GM23338 (cell line): ENCODE measurements at regions not wholly inside any gene's neighbourhood (a gene's known extent, or its start where the extent isn't known, plus 50 kb on each side); places are given as distances from the start of the nearest gene placed in this dataset.
A peak's percentile ranks its signal among the peaks of the same experiment; 100 is the strongest.

Source experiments
- ATAC-seq: fragments of 200-7000 bp; cut with Tn5 transposase; 3 replicates; pipeline ENCODE4 v1.9.1; 2020
- DNase-seq: peaks from one replicate; pipeline ENCODE4 v3.0.0-alpha.2; 2015; ENCODE audit warnings: low spot score
- H2AFZ ChIP-seq: fragments of 200-600 bp; sonication (generic); 2 replicates; pipeline ENCODE4 v1.8.0; 2016; ENCODE audit warnings: antibody characterized with exemption, mild to moderate bottlenecking, moderate library complexity
- H3F3A ChIP-seq: fragments of 200-600 bp; sonication (generic); replicated peaks from 2 replicates; pipeline ENCODE4 v1.8.0; 2017; ENCODE audit warnings: antibody characterized with exemption, mixed run types, low read depth
- H3K27ac ChIP-seq: fragments of 200-600 bp; sonication (generic); 2 replicates; pipeline ENCODE4 v1.6.1; 2016; ENCODE audit warnings: low read depth
- H3K27me3 ChIP-seq: fragments of 200-600 bp; sonication (generic); 2 replicates; pipeline ENCODE4 v1.8.0; 2016; ENCODE audit warnings: mild to moderate bottlenecking, mixed run types, moderate library complexity; ENCODE audit not compliant: insufficient read depth
- H3K36me3 ChIP-seq: fragments of 200-600 bp; sonication (generic); 2 replicates; pipeline ENCODE4 v1.8.0; 2016; ENCODE audit warnings: mild to moderate bottlenecking; ENCODE audit not compliant: insufficient read depth
- H3K4me1 ChIP-seq: fragments of 200-600 bp; sonication (generic); 2 replicates; pipeline ENCODE4 v1.8.0; 2016; ENCODE audit warnings: mild to moderate bottlenecking, moderate library complexity; ENCODE audit not compliant: insufficient read depth
- H3K4me2 ChIP-seq: fragments of 200-600 bp; sonication (generic); 2 replicates; pipeline ENCODE4 v1.7.1; 2017; ENCODE audit warnings: mixed run types
- H3K4me3 ChIP-seq: fragments of 200-600 bp; sonication (generic); 2 replicates; pipeline ENCODE4 v1.6.1; 2016; ENCODE audit warnings: mixed run types
- H3K79me2 ChIP-seq: fragments of 200-600 bp; sonication (generic); replicated peaks from 2 replicates; pipeline ENCODE4 v1.8.0; 2017; ENCODE audit warnings: mild to moderate bottlenecking; ENCODE audit not compliant: insufficient read depth
- H3K9me2 ChIP-seq: fragments of 200-600 bp; sonication (generic); 2 replicates; pipeline ENCODE4 v1.8.0; 2017; ENCODE audit not compliant: insufficient read depth
- H4K20me1 ChIP-seq: fragments of 200-600 bp; sonication (generic); replicated peaks from 2 replicates; pipeline ENCODE4 v1.8.0; 2017; ENCODE audit warnings: mild to moderate bottlenecking; ENCODE audit not compliant: insufficient read depth
- H3K27ac Mint-ChIP-seq: 2 replicates; pipeline ENCODE4 v1.8.0; 2020; ENCODE audit warnings: inconsistent platforms, mild to moderate bottlenecking, moderate library complexity, mixed read lengths
- H3K27me3 Mint-ChIP-seq: 3 replicates; pipeline ENCODE4 v1.8.0; 2022; ENCODE audit warnings: low read depth, mild to moderate bottlenecking, moderate library complexity, mixed read lengths, inconsistent platforms; ENCODE audit not compliant: insufficient read depth, poor library complexity
- H3K36me3 Mint-ChIP-seq: 3 replicates; pipeline ENCODE4 v1.8.0; 2021; ENCODE audit warnings: low read depth, mild to moderate bottlenecking, inconsistent platforms, moderate library complexity, mixed read lengths
- H3K4me1 Mint-ChIP-seq: 3 replicates; pipeline ENCODE4 v1.8.0; 2020; ENCODE audit warnings: mild to moderate bottlenecking, inconsistent platforms, mixed read lengths
- H3K4me3 Mint-ChIP-seq: 3 replicates; pipeline ENCODE4 v1.8.0; 2021; ENCODE audit warnings: moderate library complexity, mild to moderate bottlenecking, inconsistent platforms, mixed read lengths
- H3K9me3 Mint-ChIP-seq: 3 replicates; pipeline ENCODE4 v1.8.0; 2020; ENCODE audit warnings: moderate library complexity, mild to moderate bottlenecking, inconsistent platforms, mixed read lengths
- CREB1 ChIP-seq: fragments of 250-450 bp; sonication (Bioruptor Pico); IDR thresholded peaks from 2 replicates; pipeline ENCODE4 v1.5.0; 2020; ENCODE audit warnings: low read depth, mild to moderate bottlenecking, moderate library complexity
- CTCF ChIP-seq, 2 experiments: fragments of 200-600 bp in 1 of 2; sonication (generic) in 1 of 2; conservative IDR thresholded peaks; 2 replicates each; pipeline versions ENCODE4 v1.5.1 to v1.6.1; 2016 to 2017; ENCODE audit warnings: antibody characterized with exemption in 2 of 2, low read depth in 2 of 2, mild to moderate bottlenecking in 2 of 2, moderate library complexity in 1 of 2
- EZH2 ChIP-seq: fragments of 200-600 bp; sonication (generic); IDR thresholded peaks from one replicate; pipeline ENCODE4 v1.8.0; 2017; ENCODE audit warnings: antibody characterized with exemption, mild to moderate bottlenecking, low read depth; ENCODE audit not compliant: unreplicated experiment
- EZH2phosphoT487 ChIP-seq: fragments of 200-600 bp; sonication (generic); IDR thresholded peaks from one replicate; pipeline ENCODE4 v1.8.1; 2018; ENCODE audit warnings: antibody characterized with exemption; ENCODE audit not compliant: unreplicated experiment
- JUNB ChIP-seq: IDR thresholded peaks from one replicate; pipeline ENCODE4 v1.6.1; 2016; ENCODE audit warnings: antibody characterized with exemption; ENCODE audit not compliant: unreplicated experiment
- NANOG ChIP-seq: IDR thresholded peaks from 2 replicates; pipeline ENCODE4 v1.6.1; 2016; ENCODE audit warnings: antibody characterized with exemption, borderline replicate concordance
- POLR2AphosphoS5 ChIP-seq: IDR thresholded peaks from 2 replicates; pipeline ENCODE4 v1.6.1; 2016; ENCODE audit warnings: antibody characterized with exemption, low read depth
- STAT1 ChIP-seq: IDR thresholded peaks from one replicate; pipeline ENCODE4 v1.6.1; 2016; ENCODE audit warnings: antibody characterized with exemption; ENCODE audit not compliant: unreplicated experiment
- ZNF114 ChIP-seq: fragments of 250-450 bp; sonication (Bioruptor Pico); IDR thresholded peaks from 2 replicates; pipeline ENCODE4 v1.5.0; 2020; ENCODE audit warnings: mild to moderate bottlenecking, moderate library complexity
- ZNF331 ChIP-seq: fragments of 250-450 bp; sonication (Bioruptor Pico); IDR thresholded peaks from 2 replicates; pipeline ENCODE4 v1.5.0; 2020; ENCODE audit warnings: low read depth, mild to moderate bottlenecking, moderate library complexity
- TF ChIP-seq, protein P1 (sequence below): IDR thresholded peaks from 2 replicates; pipeline ENCODE4 v1.6.1; 2016; ENCODE audit warnings: antibody characterized with exemption
- TF ChIP-seq, protein P2 (sequence below): fragments of 250-450 bp; sonication (Bioruptor Pico); IDR thresholded peaks from 2 replicates; pipeline ENCODE4 v1.5.0; 2020; ENCODE audit warnings: mild to moderate bottlenecking, moderate library complexity
- TF ChIP-seq, protein P3 (sequence below): IDR thresholded peaks from one replicate; pipeline ENCODE4 v1.6.1; 2018; ENCODE audit warnings: antibody characterized with exemption; ENCODE audit not compliant: unreplicated experiment

GRCh38 chr1:81458186-81458585 is 342.5 kb upstream of the ADGRL2 start:
- Mint-ChIP-seq H3K27ac (no peak overlapping the region), H3K36me3 (no peaks in the 10 kb centered on the region), H3K4me3 (no peak overlapping the region), H3K9me3 (peaks cover 3% of the 10 kb centered on the region; the same call in 1 of the 3 replicates), H3K4me1 (peaks cover 16% of the 10 kb centered on the region), H3K27me3 (no peaks in the 10 kb centered on the region)
- no peaks in the 10 kb centered on the region for H3K9me2 ChIP-seq
- H3K4me1 ChIP-seq: peaks cover 17% of the 10 kb centered on the region
- H3F3A ChIP-seq: no peaks in the 10 kb centered on the region
- no peak overlapping the region for H3K27ac ChIP-seq
- H3K36me3 ChIP-seq: no peaks in the 10 kb centered on the region
- peak overlapping the region; percentile 49; the same call in 1 of the 2 replicates for H2AFZ ChIP-seq
- ATAC-seq (no peak), DNase-seq (no peak)
- H3K4me2 ChIP-seq: no peak overlapping the region
- H3K27me3 ChIP-seq: no peaks in the 10 kb centered on the region
- no peaks in the 10 kb centered on the region for H3K79me2 ChIP-seq
- TF ChIP-seq NANOG (no peak), ZNF114 (CRISPR knock-in tag) (no peak), ZNF331 (no peak), CTCF (conservative IDR thresholded peaks at IDR 0.05; ENCODE audit: low read depth in 2 of 2) (no peak), STAT1 (no peak), JUNB (no peak), EZH2 (no peak), CREB1 (CRISPR knock-in tag) (no peak), POLR2AphosphoS5 (no peak), EZH2phosphoT487 (no peak)
- TF ChIP-seq, protein P1, sequence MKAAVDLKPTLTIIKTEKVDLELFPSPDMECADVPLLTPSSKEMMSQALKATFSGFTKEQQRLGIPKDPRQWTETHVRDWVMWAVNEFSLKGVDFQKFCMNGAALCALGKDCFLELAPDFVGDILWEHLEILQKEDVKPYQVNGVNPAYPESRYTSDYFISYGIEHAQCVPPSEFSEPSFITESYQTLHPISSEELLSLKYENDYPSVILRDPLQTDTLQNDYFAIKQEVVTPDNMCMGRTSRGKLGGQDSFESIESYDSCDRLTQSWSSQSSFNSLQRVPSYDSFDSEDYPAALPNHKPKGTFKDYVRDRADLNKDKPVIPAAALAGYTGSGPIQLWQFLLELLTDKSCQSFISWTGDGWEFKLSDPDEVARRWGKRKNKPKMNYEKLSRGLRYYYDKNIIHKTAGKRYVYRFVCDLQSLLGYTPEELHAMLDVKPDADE: no peak
- TF ChIP-seq, protein P2, sequence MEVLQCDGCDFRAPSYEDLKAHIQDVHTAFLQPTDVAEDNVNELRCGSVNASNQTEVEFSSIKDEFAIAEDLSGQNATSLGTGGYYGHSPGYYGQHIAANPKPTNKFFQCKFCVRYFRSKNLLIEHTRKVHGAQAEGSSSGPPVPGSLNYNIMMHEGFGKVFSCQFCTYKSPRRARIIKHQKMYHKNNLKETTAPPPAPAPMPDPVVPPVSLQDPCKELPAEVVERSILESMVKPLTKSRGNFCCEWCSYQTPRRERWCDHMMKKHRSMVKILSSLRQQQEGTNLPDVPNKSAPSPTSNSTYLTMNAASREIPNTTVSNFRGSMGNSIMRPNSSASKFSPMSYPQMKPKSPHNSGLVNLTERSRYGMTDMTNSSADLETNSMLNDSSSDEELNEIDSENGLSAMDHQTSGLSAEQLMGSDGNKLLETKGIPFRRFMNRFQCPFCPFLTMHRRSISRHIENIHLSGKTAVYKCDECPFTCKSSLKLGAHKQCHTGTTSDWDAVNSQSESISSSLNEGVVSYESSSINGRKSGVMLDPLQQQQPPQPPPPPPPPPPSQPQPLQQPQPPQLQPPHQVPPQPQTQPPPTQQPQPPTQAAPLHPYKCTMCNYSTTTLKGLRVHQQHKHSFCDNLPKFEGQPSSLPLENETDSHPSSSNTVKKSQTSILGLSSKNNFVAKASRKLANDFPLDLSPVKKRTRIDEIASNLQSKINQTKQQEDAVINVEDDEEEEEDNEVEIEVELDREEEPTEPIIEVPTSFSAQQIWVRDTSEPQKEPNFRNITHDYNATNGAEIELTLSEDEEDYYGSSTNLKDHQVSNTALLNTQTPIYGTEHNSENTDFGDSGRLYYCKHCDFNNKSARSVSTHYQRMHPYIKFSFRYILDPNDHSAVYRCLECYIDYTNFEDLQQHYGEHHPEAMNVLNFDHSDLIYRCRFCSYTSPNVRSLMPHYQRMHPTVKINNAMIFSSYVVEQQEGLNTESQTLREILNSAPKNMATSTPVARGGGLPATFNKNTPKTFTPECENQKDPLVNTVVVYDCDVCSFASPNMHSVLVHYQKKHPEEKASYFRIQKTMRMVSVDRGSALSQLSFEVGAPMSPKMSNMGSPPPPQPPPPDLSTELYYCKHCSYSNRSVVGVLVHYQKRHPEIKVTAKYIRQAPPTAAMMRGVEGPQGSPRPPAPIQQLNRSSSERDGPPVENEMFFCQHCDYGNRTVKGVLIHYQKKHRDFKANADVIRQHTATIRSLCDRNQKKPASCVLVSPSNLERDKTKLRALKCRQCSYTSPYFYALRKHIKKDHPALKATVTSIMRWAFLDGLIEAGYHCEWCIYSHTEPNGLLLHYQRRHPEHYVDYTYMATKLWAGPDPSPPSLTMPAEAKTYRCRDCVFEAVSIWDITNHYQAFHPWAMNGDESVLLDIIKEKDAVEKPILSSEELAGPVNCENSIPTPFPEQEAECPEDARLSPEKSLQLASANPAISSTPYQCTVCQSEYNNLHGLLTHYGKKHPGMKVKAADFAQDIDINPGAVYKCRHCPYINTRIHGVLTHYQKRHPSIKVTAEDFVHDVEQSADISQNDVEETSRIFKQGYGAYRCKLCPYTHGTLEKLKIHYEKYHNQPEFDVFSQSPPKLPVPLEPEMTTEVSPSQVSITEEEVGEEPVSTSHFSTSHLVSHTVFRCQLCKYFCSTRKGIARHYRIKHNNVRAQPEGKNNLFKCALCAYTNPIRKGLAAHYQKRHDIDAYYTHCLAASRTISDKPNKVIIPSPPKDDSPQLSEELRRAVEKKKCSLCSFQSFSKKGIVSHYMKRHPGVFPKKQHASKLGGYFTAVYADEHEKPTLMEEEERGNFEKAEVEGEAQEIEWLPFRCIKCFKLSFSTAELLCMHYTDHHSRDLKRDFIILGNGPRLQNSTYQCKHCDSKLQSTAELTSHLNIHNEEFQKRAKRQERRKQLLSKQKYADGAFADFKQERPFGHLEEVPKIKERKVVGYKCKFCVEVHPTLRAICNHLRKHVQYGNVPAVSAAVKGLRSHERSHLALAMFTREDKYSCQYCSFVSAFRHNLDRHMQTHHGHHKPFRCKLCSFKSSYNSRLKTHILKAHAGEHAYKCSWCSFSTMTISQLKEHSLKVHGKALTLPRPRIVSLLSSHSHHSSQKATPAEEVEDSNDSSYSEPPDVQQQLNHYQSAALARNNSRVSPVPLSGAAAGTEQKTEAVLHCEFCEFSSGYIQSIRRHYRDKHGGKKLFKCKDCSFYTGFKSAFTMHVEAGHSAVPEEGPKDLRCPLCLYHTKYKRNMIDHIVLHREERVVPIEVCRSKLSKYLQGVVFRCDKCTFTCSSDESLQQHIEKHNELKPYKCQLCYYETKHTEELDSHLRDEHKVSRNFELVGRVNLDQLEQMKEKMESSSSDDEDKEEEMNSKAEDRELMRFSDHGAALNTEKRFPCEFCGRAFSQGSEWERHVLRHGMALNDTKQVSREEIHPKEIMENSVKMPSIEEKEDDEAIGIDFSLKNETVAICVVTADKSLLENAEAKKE (CRISPR knock-in tag): no peak
- TF ChIP-seq, protein P3, sequence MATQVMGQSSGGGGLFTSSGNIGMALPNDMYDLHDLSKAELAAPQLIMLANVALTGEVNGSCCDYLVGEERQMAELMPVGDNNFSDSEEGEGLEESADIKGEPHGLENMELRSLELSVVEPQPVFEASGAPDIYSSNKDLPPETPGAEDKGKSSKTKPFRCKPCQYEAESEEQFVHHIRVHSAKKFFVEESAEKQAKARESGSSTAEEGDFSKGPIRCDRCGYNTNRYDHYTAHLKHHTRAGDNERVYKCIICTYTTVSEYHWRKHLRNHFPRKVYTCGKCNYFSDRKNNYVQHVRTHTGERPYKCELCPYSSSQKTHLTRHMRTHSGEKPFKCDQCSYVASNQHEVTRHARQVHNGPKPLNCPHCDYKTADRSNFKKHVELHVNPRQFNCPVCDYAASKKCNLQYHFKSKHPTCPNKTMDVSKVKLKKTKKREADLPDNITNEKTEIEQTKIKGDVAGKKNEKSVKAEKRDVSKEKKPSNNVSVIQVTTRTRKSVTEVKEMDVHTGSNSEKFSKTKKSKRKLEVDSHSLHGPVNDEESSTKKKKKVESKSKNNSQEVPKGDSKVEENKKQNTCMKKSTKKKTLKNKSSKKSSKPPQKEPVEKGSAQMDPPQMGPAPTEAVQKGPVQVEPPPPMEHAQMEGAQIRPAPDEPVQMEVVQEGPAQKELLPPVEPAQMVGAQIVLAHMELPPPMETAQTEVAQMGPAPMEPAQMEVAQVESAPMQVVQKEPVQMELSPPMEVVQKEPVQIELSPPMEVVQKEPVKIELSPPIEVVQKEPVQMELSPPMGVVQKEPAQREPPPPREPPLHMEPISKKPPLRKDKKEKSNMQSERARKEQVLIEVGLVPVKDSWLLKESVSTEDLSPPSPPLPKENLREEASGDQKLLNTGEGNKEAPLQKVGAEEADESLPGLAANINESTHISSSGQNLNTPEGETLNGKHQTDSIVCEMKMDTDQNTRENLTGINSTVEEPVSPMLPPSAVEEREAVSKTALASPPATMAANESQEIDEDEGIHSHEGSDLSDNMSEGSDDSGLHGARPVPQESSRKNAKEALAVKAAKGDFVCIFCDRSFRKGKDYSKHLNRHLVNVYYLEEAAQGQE: no peak
- no peak overlapping the region for H3K4me3 ChIP-seq
- no peaks in the 10 kb centered on the region for H4K20me1 ChIP-seq
